ENCODE measurements at regions not wholly inside any gene's neighbourhood (a gene's known extent, or its start where the extent isn't known, plus 50 kb on each side); places are given as distances from the start of the nearest gene placed in this dataset.

GRCh38 chr20:56934888-56935287 lies 305.8 kb downstream of the TFAP2C start:
- TF ChIP-seq CTCF (IDR thresholded peaks at IDR 0.05; ENCODE audit: low read depth, low read length), result no peak
- TF ChIP-seq EZH2phosphoT487 (IDR thresholded peaks at IDR 0.05; ENCODE audit: low read depth), result no peak
